Erythroblast (primary cell): ENCODE measurements at regions not wholly inside any gene's neighbourhood (a gene's known extent, or its start where the extent isn't known, plus 50 kb on each side); places are given as distances from the start of the nearest gene placed in this dataset.
A peak's percentile ranks its signal among the peaks of the same experiment; 100 is the strongest.

Experiments used
- DNase-seq, 2 experiments: peaks; one replicate each; lab custom pipeline; 2025; lab: John Stamatoyannopoulos, UW
- GATA1 ChIP-seq: IDR thresholded peaks from 2 replicates; pipeline ENCODE4 v1.6.1; 2011; ENCODE audit warnings: low read depth, mild to moderate bottlenecking, control low read depth, low read length, moderate library complexity
- POLR2A ChIP-seq: IDR thresholded peaks from 2 replicates; pipeline ENCODE4 v1.6.1; 2011; ENCODE audit warnings: mild to moderate bottlenecking, low read length

- TF ChIP-seq POLR2A (no peak), GATA1 (no peak)
- no peak for DNase-seq
Measured at GRCh38 chr12:66848967-66849366, 170.1 kb upstream of the GRIP1 start.

GRCh38 chr12:66851134-66851533 is 172.3 kb upstream of the GRIP1 start:
- DNase-seq, result no peak
- TF ChIP-seq POLR2A (no peak), GATA1 (no peak)

- TF ChIP-seq GATA1, result no peak
- TF ChIP-seq POLR2A, result no peak
- no peak for DNase-seq
Measured at GRCh38 chr12:66852091-66852490, 173.2 kb upstream of the GRIP1 start.

GRCh38 chr12:66852765-66853164 is 173.9 kb upstream of the GRIP1 start:
- no peak for TF ChIP-seq POLR2A
- no peak for TF ChIP-seq GATA1
- DNase-seq, result no peak

GRCh38 chr12:66859751-66860440 is 181.0 kb upstream of the GRIP1 start:
- DNase-seq, result no peak
- TF ChIP-seq POLR2A, result no peak
- TF ChIP-seq GATA1, result no peak

GRCh38 chr12:66860752-66861750 is 182.2 kb upstream of the GRIP1 start:
- peak; percentile 40 to 69 for DNase-seq
- TF ChIP-seq POLR2A (no peak), GATA1 (no peak)

- no peak for DNase-seq
- TF ChIP-seq POLR2A (no peak), GATA1 (no peak)
Measured at GRCh38 chr12:66862356-66862985, 183.6 kb upstream of the GRIP1 start.

- TF ChIP-seq GATA1 (no peak), POLR2A (no peak)
- DNase-seq, result no peak
Measured at GRCh38 chr12:66863276-66863675, 184.4 kb upstream of the GRIP1 start.

- TF ChIP-seq POLR2A (no peak), GATA1 (no peak)
- no peak for DNase-seq
Measured at GRCh38 chr12:66877925-66878324, 199.0 kb upstream of the GRIP1 start.

GRCh38 chr12:66879409-66879808 is 200.5 kb upstream of the GRIP1 start:
- DNase-seq, result no peak
- TF ChIP-seq POLR2A (no peak), GATA1 (no peak)

- DNase-seq, result no peak
- TF ChIP-seq POLR2A (no peak), GATA1 (no peak)
Measured at GRCh38 chr12:66881386-66881785, 202.5 kb upstream of the GRIP1 start.

- no peak for DNase-seq
- TF ChIP-seq POLR2A (no peak), GATA1 (no peak)
Measured at GRCh38 chr12:66884091-66884490, 205.2 kb upstream of the GRIP1 start.

GRCh38 chr12:66885115-66885875 is 206.4 kb upstream of the GRIP1 start:
- TF ChIP-seq GATA1 (no peak), POLR2A (no peak)
- DNase-seq, result no peak
